MM.1S (cell line): ENCODE measurements at regions not wholly inside any gene's neighbourhood (a gene's known extent, or its start where the extent isn't known, plus 50 kb on each side); places are given as distances from the start of the nearest gene placed in this dataset.

Source experiments
- DNase-seq: peaks from one replicate; pipeline ENCODE4 v3.0.0-alpha.2; 2015
- H2AFZ ChIP-seq: fragments of 300-600 bp; sonication (generic); 2 replicates; pipeline ENCODE4 v1.6.0; 2016; ENCODE audit warnings: antibody characterized with exemption, low read length
- H3F3A ChIP-seq: fragments of 300-600 bp; sonication (generic); 2 replicates; pipeline ENCODE4 v1.6.1; 2016; ENCODE audit warnings: mild to moderate bottlenecking, antibody characterized with exemption, low read length, moderate library complexity, mixed read lengths; ENCODE audit not compliant: insufficient read depth
- H3K27ac ChIP-seq: fragments of 300-600 bp; sonication (generic); 2 replicates; pipeline ENCODE4 v1.5.1; 2016; ENCODE audit warnings: mild to moderate bottlenecking, low read length
- H3K27me3 ChIP-seq: fragments of 300-600 bp; sonication (generic); replicated peaks from 2 replicates; pipeline ENCODE4 v1.6.0; 2016; ENCODE audit warnings: low read length; ENCODE audit not compliant: insufficient read depth
- H3K36me3 ChIP-seq: fragments of 300-600 bp; sonication (generic); replicated peaks from 2 replicates; pipeline ENCODE4 v1.6.1; 2016; ENCODE audit warnings: mild to moderate bottlenecking, low read length, mixed read lengths; ENCODE audit not compliant: insufficient read depth
- H3K4me1 ChIP-seq: fragments of 300-600 bp; sonication (generic); 2 replicates; pipeline ENCODE4 v1.6.1; 2016; ENCODE audit warnings: low read length, mixed read lengths
- H3K4me2 ChIP-seq: fragments of 300-600 bp; sonication (generic); 2 replicates; pipeline ENCODE4 v1.6.0; 2016; ENCODE audit warnings: low read depth, low read length
- H3K4me3 ChIP-seq: fragments of 300-600 bp; sonication (generic); 2 replicates; pipeline ENCODE4 v1.5.1; 2016; ENCODE audit warnings: low read length, mixed read lengths
- H3K79me2 ChIP-seq: fragments of 300-600 bp; sonication (generic); 2 replicates; pipeline ENCODE4 v1.6.1; 2016; ENCODE audit warnings: mixed run types, low read length, mixed read lengths
- H3K9ac ChIP-seq: fragments of 300-600 bp; sonication (generic); 2 replicates; pipeline ENCODE4 v1.6.1; 2016; ENCODE audit warnings: low read length, mixed read lengths
- H3K9me2 ChIP-seq: fragments of 300-600 bp; sonication (generic); replicated peaks from 2 replicates; pipeline ENCODE4 v1.6.1; 2016; ENCODE audit warnings: mild to moderate bottlenecking, low read length, mixed read lengths; ENCODE audit not compliant: insufficient read depth
- H3K9me3 ChIP-seq: fragments of 300-600 bp; sonication (generic); replicated peaks from 2 replicates; pipeline ENCODE4 v1.6.1; 2016; ENCODE audit warnings: mild to moderate bottlenecking, low read length, mixed read lengths; ENCODE audit not compliant: insufficient read depth
- H4K20me1 ChIP-seq: fragments of 300-600 bp; sonication (generic); 2 replicates; pipeline ENCODE4 v1.6.1; 2016; ENCODE audit warnings: mild to moderate bottlenecking, low read length, moderate library complexity, mixed read lengths; ENCODE audit not compliant: insufficient read depth
- CTCF ChIP-seq: fragments of 300-600 bp; sonication (generic); IDR thresholded peaks from 2 replicates; pipeline ENCODE4 v1.5.1; 2016; ENCODE audit warnings: antibody characterized with exemption, low read length, mixed read lengths
- EZH2 ChIP-seq: fragments of 300-600 bp; sonication (generic); optimal IDR thresholded peaks from 2 replicates; pipeline ENCODE3; 2017; ENCODE audit warnings: low read depth, mild to moderate bottlenecking, antibody characterized with exemption, low read length, mixed read lengths
- EZH2phosphoT487 ChIP-seq: fragments of 300-600 bp; sonication (generic); IDR thresholded peaks from 2 replicates; pipeline ENCODE4 v1.6.1; 2018; ENCODE audit warnings: antibody characterized with exemption, low read length

- no peak overlapping the region for H2AFZ ChIP-seq
- no peaks in the 10 kb centered on the region for H4K20me1 ChIP-seq
- no peaks in the 10 kb centered on the region for H3K27me3 ChIP-seq
- no peaks in the 10 kb centered on the region for H3F3A ChIP-seq
- H3K79me2 ChIP-seq, result no peaks in the 10 kb centered on the region
- no peak overlapping the region for H3K4me2 ChIP-seq
- no peak overlapping the region for H3K4me3 ChIP-seq
- TF ChIP-seq EZH2phosphoT487, result no peak
- no peak for TF ChIP-seq EZH2
- no peak for TF ChIP-seq CTCF
- no peak for DNase-seq
- H3K9me2 ChIP-seq, result no peaks in the 10 kb centered on the region
- H3K9ac ChIP-seq, result no peak overlapping the region
- H3K36me3 ChIP-seq, result no peaks in the 10 kb centered on the region
- no peak overlapping the region for H3K27ac ChIP-seq
- H3K4me1 ChIP-seq, result no peaks in the 10 kb centered on the region
- H3K9me3 ChIP-seq, result no peaks in the 10 kb centered on the region
Observed at GRCh38 chr13:85512421-85512820, 286.8 kb downstream of the SLITRK6 start.

- Histone ChIP-seq H3F3A (no peaks in the 10 kb centered on the region), H3K4me2 (no peak overlapping the region), H3K27ac (no peak overlapping the region), H3K9ac (no peak overlapping the region), H3K4me1 (no peaks in the 10 kb centered on the region), H3K9me3 (no peaks in the 10 kb centered on the region), H3K27me3 (no peaks in the 10 kb centered on the region), H2AFZ (no peak overlapping the region), H3K79me2 (no peaks in the 10 kb centered on the region), H3K36me3 (no peaks in the 10 kb centered on the region), H4K20me1 (no peaks in the 10 kb centered on the region), H3K9me2 (no peaks in the 10 kb centered on the region), H3K4me3 (no peak overlapping the region)
- TF ChIP-seq CTCF (no peak), EZH2phosphoT487 (no peak), EZH2 (no peak)
- no peak for DNase-seq
Observed at GRCh38 chr13:85509512-85509911, 289.7 kb downstream of the SLITRK6 start.

- H3K79me2 ChIP-seq, result no peaks in the 10 kb centered on the region
Observed at GRCh38 chr13:85508683-85509329, 290.4 kb downstream of the SLITRK6 start.

More at GRCh38 chr13:85508683-85509329, 290.4 kb downstream of the SLITRK6 start:
- H3K27me3 ChIP-seq, result no peaks in the 10 kb centered on the region
- no peaks in the 10 kb centered on the region for H4K20me1 ChIP-seq
- no peaks in the 10 kb centered on the region for H3K4me1 ChIP-seq
- no peaks in the 10 kb centered on the region for H3K9me3 ChIP-seq
- H3K27ac ChIP-seq, result no peak overlapping the region
- H3K9me2 ChIP-seq, result no peaks in the 10 kb centered on the region
- no peak overlapping the region for H2AFZ ChIP-seq
- H3K4me2 ChIP-seq, result no peak overlapping the region
- no peaks in the 10 kb centered on the region for H3K36me3 ChIP-seq
- no peak for DNase-seq
- no peak overlapping the region for H3K4me3 ChIP-seq
- H3K9ac ChIP-seq, result no peak overlapping the region
- H3F3A ChIP-seq, result no peaks in the 10 kb centered on the region
- TF ChIP-seq CTCF, result no peak
- no peak for TF ChIP-seq EZH2phosphoT487
- TF ChIP-seq EZH2, result no peak
